Type B pancreatic cell (in vitro differentiated cells): ENCODE measurements at regions not wholly inside any gene's neighbourhood (a gene's known extent, or its start where the extent isn't known, plus 50 kb on each side); places are given as distances from the start of the nearest gene placed in this dataset.
A peak's percentile ranks its signal among the peaks of the same experiment; 100 is the strongest.
"Not testable (repeated sequence)": the region's sequence is repeated elsewhere in the genome, so short reads cannot be mapped to it uniquely, and the experiment has no call there.

Experiments used
- DNase-seq: peaks from one replicate; pipeline ENCODE4 v3.0.0; 2021; ENCODE audit warnings: mixed read lengths; ENCODE audit not compliant: unreplicated experiment; ENCODE audit errors: extremely low spot score
- H3K27ac Mint-ChIP-seq: 2 replicates; pipeline ENCODE4 v1.8.0; 2021; ENCODE audit warnings: mild to moderate bottlenecking, mixed read lengths
- H3K27me3 Mint-ChIP-seq: 2 replicates; pipeline ENCODE4 v1.8.0; 2021; ENCODE audit warnings: mixed read lengths
- H3K36me3 Mint-ChIP-seq: 2 replicates; pipeline ENCODE4 v1.8.0; 2021; ENCODE audit warnings: mixed read lengths
- H3K4me1 Mint-ChIP-seq: one replicate; pipeline ENCODE4 v1.8.0; 2021; ENCODE audit warnings: mixed read lengths; ENCODE audit not compliant: unreplicated experiment
- H3K4me3 Mint-ChIP-seq: 2 replicates; pipeline ENCODE4 v1.8.0; 2021; ENCODE audit warnings: mild to moderate bottlenecking, mixed read lengths
- H3K9me3 Mint-ChIP-seq: 2 replicates; pipeline ENCODE4 v1.8.0; 2021; ENCODE audit warnings: mixed read lengths
- TF ChIP-seq, protein P1 (sequence below): fragments of 200-600 bp; sonication (generic); conservative IDR thresholded peaks from 2 replicates; pipeline ENCODE4 v1.5.0; 2021; ENCODE audit warnings: antibody characterized with exemption, mild to moderate bottlenecking

DNA sequence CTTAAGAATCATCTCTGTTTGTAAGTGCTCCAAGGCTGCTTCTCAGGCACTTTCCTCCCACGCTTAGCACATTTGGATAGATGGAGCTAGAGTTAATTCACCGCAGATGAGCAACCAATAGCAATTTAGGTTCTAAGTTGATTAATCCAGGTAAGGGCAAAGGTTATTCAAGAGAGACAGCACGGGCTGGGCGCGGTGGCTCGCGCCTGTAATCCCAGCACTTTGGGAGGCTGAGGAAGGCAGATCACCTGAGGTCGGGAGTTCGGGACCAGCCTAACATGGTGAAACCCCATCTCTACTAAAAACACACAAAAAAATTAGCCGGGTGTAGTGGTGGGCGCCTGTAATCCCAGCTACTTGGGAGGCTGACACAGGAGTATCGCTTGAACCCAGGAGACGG, 54.5 kb upstream of the UNC13C start:
- not testable (repeated sequence) for H3K4me1 Mint-ChIP-seq, H3K9me3 Mint-ChIP-seq, H3K36me3 Mint-ChIP-seq, H3K4me3 Mint-ChIP-seq, H3K27ac Mint-ChIP-seq, H3K27me3 Mint-ChIP-seq, DNase-seq

DNA sequence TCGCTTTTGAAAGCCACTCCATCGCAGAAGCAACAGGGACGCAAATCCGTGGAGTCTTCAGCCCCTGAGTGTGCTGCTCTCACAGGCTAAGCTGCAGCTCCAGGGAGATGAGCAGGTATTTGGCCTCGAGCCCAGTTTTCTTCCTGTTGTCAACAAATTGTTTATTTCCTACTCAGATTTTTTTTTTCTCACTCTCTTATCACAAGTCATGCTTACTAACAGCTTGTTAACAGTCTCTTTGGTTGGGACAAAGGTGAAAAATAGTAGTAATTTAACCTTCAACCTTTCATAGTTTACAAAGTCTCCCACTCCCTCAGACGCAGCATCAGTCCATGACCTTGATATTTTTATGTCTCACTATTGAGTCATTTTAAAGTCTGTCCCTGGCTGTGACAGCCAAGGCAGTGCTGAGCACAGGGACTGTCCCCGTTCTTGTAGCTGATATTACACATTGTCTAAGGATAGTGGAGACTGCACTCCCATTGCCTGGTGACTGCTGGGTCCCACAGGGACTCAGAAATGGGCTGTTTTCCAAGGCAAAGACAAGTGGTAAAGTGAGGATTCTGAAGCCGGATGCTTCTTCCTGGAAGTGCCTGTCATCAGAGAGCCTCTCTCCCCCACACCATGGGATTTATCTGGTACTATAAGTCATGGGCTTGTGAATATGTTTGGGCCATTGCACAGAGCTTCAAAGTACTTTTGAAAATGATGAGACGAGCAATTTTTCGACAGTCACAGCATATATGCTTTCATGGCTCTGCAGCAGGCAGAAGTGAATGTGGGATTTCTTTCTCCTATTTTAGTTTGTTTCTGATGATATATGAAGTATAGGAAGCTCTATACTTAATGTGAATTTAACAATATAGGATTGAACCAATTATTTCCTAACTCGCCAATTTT, 59.8 kb upstream of the UNC13C start:
- TF ChIP-seq, protein P1, sequence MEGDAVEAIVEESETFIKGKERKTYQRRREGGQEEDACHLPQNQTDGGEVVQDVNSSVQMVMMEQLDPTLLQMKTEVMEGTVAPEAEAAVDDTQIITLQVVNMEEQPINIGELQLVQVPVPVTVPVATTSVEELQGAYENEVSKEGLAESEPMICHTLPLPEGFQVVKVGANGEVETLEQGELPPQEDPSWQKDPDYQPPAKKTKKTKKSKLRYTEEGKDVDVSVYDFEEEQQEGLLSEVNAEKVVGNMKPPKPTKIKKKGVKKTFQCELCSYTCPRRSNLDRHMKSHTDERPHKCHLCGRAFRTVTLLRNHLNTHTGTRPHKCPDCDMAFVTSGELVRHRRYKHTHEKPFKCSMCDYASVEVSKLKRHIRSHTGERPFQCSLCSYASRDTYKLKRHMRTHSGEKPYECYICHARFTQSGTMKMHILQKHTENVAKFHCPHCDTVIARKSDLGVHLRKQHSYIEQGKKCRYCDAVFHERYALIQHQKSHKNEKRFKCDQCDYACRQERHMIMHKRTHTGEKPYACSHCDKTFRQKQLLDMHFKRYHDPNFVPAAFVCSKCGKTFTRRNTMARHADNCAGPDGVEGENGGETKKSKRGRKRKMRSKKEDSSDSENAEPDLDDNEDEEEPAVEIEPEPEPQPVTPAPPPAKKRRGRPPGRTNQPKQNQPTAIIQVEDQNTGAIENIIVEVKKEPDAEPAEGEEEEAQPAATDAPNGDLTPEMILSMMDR: no peak
- H3K4me1 Mint-ChIP-seq: peaks cover 13% of the 10 kb centered on the region
- H3K27ac Mint-ChIP-seq: peak overlapping the region; percentile 68
- DNase-seq: no peak
- no peaks in the 10 kb centered on the region for H3K36me3 Mint-ChIP-seq
- H3K4me3 Mint-ChIP-seq: peak overlapping the region; percentile 20
- no peaks in the 10 kb centered on the region for H3K9me3 Mint-ChIP-seq
- H3K27me3 Mint-ChIP-seq: peaks cover 5% of the 10 kb centered on the region

DNA sequence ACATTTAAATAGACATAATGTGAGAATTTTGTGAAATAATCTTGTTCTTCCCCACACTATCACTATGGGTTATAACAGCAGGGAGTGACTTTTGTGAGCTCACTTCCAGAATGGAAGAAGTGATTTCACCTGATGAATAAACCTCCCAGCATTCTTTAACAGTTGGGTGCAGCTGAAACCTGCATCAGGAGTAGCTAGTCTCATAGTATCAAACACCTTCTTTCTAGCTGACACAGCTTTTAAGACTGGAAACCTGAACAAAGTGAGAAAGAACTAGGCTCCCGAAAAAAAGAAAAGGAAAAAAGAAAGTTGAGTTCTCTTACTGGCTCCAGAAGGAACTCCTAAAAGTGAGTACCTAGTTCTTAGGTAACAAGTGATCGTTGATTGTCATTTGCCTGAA, 61.1 kb upstream of the UNC13C start:
- Mint-ChIP-seq H3K4me3 (no peak overlapping the region), H3K27me3 (peaks cover 5% of the 10 kb centered on the region), H3K9me3 (no peaks in the 10 kb centered on the region), H3K36me3 (no peaks in the 10 kb centered on the region), H3K4me1 (peaks cover 13% of the 10 kb centered on the region), H3K27ac (peak overlapping the region; percentile 68)
- TF ChIP-seq, protein P1: no peak
- DNase-seq: no peak

DNA sequence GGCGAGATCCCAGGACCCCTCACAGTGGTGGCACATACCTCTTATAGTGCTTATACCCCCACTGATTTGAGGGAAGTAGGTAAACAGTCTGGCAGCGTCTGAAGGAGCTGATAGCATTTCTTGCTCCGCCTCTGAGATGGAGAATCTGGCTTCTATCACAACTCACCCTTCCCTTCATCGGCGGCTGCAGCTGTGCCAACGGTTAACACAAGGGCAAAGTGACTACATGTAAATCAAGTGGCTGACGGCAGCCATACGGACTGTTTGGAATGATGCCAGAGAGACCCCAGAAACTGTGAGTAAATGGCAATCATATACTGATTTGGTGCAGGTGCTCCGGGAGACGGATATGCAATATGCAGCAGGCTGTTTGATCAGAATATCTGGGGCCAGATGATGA, 66.8 kb upstream of the UNC13C start:
- DNase-seq: no peak
- Mint-ChIP-seq H3K4me3 (no peak overlapping the region), H3K4me1 (no peaks in the 10 kb centered on the region), H3K36me3 (no peaks in the 10 kb centered on the region), H3K27ac (no peak overlapping the region), H3K9me3 (no peaks in the 10 kb centered on the region), H3K27me3 (peaks cover 4% of the 10 kb centered on the region)
- TF ChIP-seq, protein P1: no peak

DNA sequence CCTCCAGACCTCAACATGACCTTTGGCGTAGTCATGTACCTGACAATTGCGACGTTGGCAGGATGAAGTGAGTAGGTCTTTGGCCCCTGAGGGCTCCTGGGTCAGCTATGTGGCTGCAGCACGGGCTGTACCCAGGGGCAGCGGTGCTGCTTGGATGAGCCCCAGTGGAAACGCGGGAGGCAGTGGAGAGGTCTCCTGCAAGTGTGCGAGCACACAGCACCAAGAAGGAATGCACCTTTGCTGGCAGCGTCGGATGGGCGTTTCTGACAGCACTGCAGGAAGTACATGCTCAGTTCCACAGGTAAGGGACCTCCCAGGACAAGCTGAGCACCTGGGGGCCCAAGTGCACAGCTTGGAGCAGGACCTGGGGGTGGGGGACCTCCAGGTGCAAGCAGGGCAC, 67.4 kb upstream of the UNC13C start:
- Mint-ChIP-seq H3K9me3 (no peaks in the 10 kb centered on the region), H3K27ac (peak overlapping the region; percentile 91), H3K27me3 (no peaks in the 10 kb centered on the region), H3K4me1 (no peaks in the 10 kb centered on the region), H3K36me3 (no peaks in the 10 kb centered on the region), H3K4me3 (no peak overlapping the region)
- no peak for DNase-seq
- TF ChIP-seq, protein P1: no peak

DNA sequence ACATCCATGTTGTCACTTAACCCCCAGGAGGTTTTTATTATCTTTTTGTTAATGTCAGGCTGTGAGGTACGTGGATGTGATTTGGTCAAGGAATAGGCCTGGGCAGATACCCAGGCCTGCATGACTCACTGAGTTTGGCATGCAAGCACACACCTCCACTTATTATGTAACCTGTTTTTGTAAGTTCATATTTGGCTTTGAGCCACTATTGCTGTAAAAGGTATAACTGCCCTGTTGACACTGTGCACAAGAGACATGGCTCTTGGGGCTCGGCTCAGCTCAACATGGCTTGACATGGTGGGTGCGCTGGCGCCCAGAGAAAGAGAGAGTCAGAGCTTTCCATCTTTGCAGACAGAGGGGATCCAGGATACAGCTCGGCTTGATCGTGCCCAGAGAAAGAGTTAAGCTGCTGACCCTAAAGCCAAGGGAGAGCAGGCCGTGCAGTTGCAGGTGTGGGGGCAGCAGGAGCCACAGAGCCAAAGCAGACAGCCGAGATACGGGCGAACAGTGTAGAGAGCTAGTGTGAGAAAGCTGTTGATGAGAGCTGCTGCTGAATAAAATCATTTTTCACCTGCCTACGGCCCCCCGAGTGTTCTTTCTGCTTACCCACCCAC, 67.9 kb upstream of the UNC13C start:
- Mint-ChIP-seq H3K27ac (peak overlapping the region; percentile 91), H3K9me3 (no peaks in the 10 kb centered on the region), H3K4me1 (no peaks in the 10 kb centered on the region), H3K27me3 (no peaks in the 10 kb centered on the region), H3K36me3 (no peaks in the 10 kb centered on the region), H3K4me3 (peak overlapping the region; percentile 69)
- DNase-seq: no peak
- TF ChIP-seq, protein P1: no peak
